ENCODE measurements at regions not wholly inside any gene's neighbourhood (a gene's known extent, or its start where the extent isn't known, plus 50 kb on each side); places are given as distances from the start of the nearest gene placed in this dataset.

DNA sequence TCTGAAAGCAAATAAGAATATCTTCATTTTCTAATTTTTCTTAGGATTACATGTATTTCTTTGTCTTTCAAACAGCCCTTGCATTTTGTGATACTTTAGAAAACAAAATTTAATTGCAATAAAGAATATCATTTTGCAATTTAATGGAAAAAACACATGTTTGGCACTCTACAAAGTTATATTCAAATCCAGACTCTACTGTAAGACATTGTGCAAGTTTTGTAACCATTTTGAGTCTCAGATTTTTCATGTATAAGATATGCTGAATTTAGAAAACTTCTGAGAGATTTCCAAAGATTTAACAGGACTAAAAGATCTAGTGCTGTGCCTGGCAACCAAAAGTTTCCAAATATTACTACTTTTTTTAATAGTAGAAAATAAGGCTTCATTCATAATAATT, 187.1 kb upstream of the AGTR1 start:
- no peaks in the 10 kb centered on the region for H3K9me2 ChIP-seq (ENCODE audit: insufficient read depth)
- no peaks in the 10 kb centered on the region for H3K79me2 ChIP-seq (replicated peaks; ENCODE audit: insufficient read depth)
- ATAC-seq (no peak), DNase-seq (ENCODE audit: low spot score) (no peak)
- H3K27ac ChIP-seq (ENCODE audit: low read depth) = no peak overlapping the region
- H3K4me2 ChIP-seq = no peak overlapping the region
- no peaks in the 10 kb centered on the region for H3K27me3 Mint-ChIP-seq (ENCODE audit: insufficient read depth, low read depth, poor library complexity)
- no peak overlapping the region for H2AFZ ChIP-seq
- no peak overlapping the region for H3K4me3 ChIP-seq
- H3K27ac Mint-ChIP-seq = no peak overlapping the region
- H3K4me1 ChIP-seq (ENCODE audit: insufficient read depth) = no peaks in the 10 kb centered on the region
- H4K20me1 ChIP-seq (replicated peaks; ENCODE audit: insufficient read depth) = no peaks in the 10 kb centered on the region
- H3K9me3 Mint-ChIP-seq = no peaks in the 10 kb centered on the region; the same call in 2 of the 3 replicates
- no peak overlapping the region for H3K4me3 Mint-ChIP-seq
- no peaks in the 10 kb centered on the region for H3K36me3 ChIP-seq (ENCODE audit: insufficient read depth)
- TF ChIP-seq EZH2phosphoT487 (IDR thresholded peaks at IDR 0.05; ENCODE audit: unreplicated experiment) (no peak), STAT1 (IDR thresholded peaks at IDR 0.05; ENCODE audit: unreplicated experiment) (no peak), EZH2 (IDR thresholded peaks at IDR 0.05; ENCODE audit: low read depth, unreplicated experiment) (no peak), NANOG (IDR thresholded peaks at IDR 0.05; ENCODE audit: borderline replicate concordance) (no peak), ZNF331 (CRISPR knock-in tag; IDR thresholded peaks at IDR 0.05; ENCODE audit: low read depth) (no peak), POLR2AphosphoS5 (IDR thresholded peaks at IDR 0.05; ENCODE audit: low read depth) (no peak)
- TF ChIP-seq, protein P1, sequence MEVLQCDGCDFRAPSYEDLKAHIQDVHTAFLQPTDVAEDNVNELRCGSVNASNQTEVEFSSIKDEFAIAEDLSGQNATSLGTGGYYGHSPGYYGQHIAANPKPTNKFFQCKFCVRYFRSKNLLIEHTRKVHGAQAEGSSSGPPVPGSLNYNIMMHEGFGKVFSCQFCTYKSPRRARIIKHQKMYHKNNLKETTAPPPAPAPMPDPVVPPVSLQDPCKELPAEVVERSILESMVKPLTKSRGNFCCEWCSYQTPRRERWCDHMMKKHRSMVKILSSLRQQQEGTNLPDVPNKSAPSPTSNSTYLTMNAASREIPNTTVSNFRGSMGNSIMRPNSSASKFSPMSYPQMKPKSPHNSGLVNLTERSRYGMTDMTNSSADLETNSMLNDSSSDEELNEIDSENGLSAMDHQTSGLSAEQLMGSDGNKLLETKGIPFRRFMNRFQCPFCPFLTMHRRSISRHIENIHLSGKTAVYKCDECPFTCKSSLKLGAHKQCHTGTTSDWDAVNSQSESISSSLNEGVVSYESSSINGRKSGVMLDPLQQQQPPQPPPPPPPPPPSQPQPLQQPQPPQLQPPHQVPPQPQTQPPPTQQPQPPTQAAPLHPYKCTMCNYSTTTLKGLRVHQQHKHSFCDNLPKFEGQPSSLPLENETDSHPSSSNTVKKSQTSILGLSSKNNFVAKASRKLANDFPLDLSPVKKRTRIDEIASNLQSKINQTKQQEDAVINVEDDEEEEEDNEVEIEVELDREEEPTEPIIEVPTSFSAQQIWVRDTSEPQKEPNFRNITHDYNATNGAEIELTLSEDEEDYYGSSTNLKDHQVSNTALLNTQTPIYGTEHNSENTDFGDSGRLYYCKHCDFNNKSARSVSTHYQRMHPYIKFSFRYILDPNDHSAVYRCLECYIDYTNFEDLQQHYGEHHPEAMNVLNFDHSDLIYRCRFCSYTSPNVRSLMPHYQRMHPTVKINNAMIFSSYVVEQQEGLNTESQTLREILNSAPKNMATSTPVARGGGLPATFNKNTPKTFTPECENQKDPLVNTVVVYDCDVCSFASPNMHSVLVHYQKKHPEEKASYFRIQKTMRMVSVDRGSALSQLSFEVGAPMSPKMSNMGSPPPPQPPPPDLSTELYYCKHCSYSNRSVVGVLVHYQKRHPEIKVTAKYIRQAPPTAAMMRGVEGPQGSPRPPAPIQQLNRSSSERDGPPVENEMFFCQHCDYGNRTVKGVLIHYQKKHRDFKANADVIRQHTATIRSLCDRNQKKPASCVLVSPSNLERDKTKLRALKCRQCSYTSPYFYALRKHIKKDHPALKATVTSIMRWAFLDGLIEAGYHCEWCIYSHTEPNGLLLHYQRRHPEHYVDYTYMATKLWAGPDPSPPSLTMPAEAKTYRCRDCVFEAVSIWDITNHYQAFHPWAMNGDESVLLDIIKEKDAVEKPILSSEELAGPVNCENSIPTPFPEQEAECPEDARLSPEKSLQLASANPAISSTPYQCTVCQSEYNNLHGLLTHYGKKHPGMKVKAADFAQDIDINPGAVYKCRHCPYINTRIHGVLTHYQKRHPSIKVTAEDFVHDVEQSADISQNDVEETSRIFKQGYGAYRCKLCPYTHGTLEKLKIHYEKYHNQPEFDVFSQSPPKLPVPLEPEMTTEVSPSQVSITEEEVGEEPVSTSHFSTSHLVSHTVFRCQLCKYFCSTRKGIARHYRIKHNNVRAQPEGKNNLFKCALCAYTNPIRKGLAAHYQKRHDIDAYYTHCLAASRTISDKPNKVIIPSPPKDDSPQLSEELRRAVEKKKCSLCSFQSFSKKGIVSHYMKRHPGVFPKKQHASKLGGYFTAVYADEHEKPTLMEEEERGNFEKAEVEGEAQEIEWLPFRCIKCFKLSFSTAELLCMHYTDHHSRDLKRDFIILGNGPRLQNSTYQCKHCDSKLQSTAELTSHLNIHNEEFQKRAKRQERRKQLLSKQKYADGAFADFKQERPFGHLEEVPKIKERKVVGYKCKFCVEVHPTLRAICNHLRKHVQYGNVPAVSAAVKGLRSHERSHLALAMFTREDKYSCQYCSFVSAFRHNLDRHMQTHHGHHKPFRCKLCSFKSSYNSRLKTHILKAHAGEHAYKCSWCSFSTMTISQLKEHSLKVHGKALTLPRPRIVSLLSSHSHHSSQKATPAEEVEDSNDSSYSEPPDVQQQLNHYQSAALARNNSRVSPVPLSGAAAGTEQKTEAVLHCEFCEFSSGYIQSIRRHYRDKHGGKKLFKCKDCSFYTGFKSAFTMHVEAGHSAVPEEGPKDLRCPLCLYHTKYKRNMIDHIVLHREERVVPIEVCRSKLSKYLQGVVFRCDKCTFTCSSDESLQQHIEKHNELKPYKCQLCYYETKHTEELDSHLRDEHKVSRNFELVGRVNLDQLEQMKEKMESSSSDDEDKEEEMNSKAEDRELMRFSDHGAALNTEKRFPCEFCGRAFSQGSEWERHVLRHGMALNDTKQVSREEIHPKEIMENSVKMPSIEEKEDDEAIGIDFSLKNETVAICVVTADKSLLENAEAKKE (CRISPR knock-in tag; IDR thresholded peaks at IDR 0.05) = no peak
- TF ChIP-seq, protein P2, sequence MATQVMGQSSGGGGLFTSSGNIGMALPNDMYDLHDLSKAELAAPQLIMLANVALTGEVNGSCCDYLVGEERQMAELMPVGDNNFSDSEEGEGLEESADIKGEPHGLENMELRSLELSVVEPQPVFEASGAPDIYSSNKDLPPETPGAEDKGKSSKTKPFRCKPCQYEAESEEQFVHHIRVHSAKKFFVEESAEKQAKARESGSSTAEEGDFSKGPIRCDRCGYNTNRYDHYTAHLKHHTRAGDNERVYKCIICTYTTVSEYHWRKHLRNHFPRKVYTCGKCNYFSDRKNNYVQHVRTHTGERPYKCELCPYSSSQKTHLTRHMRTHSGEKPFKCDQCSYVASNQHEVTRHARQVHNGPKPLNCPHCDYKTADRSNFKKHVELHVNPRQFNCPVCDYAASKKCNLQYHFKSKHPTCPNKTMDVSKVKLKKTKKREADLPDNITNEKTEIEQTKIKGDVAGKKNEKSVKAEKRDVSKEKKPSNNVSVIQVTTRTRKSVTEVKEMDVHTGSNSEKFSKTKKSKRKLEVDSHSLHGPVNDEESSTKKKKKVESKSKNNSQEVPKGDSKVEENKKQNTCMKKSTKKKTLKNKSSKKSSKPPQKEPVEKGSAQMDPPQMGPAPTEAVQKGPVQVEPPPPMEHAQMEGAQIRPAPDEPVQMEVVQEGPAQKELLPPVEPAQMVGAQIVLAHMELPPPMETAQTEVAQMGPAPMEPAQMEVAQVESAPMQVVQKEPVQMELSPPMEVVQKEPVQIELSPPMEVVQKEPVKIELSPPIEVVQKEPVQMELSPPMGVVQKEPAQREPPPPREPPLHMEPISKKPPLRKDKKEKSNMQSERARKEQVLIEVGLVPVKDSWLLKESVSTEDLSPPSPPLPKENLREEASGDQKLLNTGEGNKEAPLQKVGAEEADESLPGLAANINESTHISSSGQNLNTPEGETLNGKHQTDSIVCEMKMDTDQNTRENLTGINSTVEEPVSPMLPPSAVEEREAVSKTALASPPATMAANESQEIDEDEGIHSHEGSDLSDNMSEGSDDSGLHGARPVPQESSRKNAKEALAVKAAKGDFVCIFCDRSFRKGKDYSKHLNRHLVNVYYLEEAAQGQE (IDR thresholded peaks at IDR 0.05; ENCODE audit: unreplicated experiment) = no peak
- TF ChIP-seq, protein P3, sequence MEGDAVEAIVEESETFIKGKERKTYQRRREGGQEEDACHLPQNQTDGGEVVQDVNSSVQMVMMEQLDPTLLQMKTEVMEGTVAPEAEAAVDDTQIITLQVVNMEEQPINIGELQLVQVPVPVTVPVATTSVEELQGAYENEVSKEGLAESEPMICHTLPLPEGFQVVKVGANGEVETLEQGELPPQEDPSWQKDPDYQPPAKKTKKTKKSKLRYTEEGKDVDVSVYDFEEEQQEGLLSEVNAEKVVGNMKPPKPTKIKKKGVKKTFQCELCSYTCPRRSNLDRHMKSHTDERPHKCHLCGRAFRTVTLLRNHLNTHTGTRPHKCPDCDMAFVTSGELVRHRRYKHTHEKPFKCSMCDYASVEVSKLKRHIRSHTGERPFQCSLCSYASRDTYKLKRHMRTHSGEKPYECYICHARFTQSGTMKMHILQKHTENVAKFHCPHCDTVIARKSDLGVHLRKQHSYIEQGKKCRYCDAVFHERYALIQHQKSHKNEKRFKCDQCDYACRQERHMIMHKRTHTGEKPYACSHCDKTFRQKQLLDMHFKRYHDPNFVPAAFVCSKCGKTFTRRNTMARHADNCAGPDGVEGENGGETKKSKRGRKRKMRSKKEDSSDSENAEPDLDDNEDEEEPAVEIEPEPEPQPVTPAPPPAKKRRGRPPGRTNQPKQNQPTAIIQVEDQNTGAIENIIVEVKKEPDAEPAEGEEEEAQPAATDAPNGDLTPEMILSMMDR (conservative IDR thresholded peaks at IDR 0.05; ENCODE audit: low read depth in 2 of 2) = no peak
- H3F3A ChIP-seq (replicated peaks; ENCODE audit: low read depth) = no peaks in the 10 kb centered on the region
- H3K27me3 ChIP-seq (ENCODE audit: insufficient read depth) = no peaks in the 10 kb centered on the region
- H3K36me3 Mint-ChIP-seq (ENCODE audit: low read depth) = no peaks in the 10 kb centered on the region
- H3K4me1 Mint-ChIP-seq = no peaks in the 10 kb centered on the region

Data from GM23338 (cell line).